Chondrocyte (in vitro differentiated cells): ENCODE measurements at regions not wholly inside any gene's neighbourhood (a gene's known extent, or its start where the extent isn't known, plus 50 kb on each side); places are given as distances from the start of the nearest gene placed in this dataset.

Experiments used
- DNase-seq: peaks from one replicate; pipeline ENCODE4 v3.0.0; 2021; ENCODE audit warnings: mixed read lengths, low spot score
- H3K27ac Mint-ChIP-seq: one replicate; pipeline ENCODE4 v1.8.0; 2021; ENCODE audit warnings: mild to moderate bottlenecking, moderate library complexity, mixed read lengths; ENCODE audit not compliant: unreplicated experiment
- H3K27me3 Mint-ChIP-seq: 2 replicates; pipeline ENCODE4 v1.8.0; 2021; ENCODE audit warnings: low read depth, mixed read lengths
- H3K36me3 Mint-ChIP-seq: 2 replicates; pipeline ENCODE4 v1.8.0; 2021; ENCODE audit warnings: low read depth, mixed read lengths
- H3K4me1 Mint-ChIP-seq: 2 replicates; pipeline ENCODE4 v1.8.0; 2021; ENCODE audit warnings: low read depth, mild to moderate bottlenecking, mixed read lengths
- H3K4me3 Mint-ChIP-seq: one replicate; pipeline ENCODE4 v1.8.0; 2021; ENCODE audit warnings: mild to moderate bottlenecking, moderate library complexity, mixed read lengths; ENCODE audit not compliant: unreplicated experiment
- H3K9me3 Mint-ChIP-seq: 2 replicates; pipeline ENCODE4 v1.8.0; 2021; ENCODE audit warnings: low read depth, mixed read lengths
- CTCF ChIP-seq: fragments of 200-600 bp; sonication (generic); IDR thresholded peaks from 2 replicates; pipeline ENCODE4 v1.5.0; 2021; ENCODE audit warnings: antibody characterized with exemption, mild to moderate bottlenecking, moderate library complexity

GRCh38 chr1:91162613-91163012, 140.8 kb upstream of the ZNF644 start:
- peaks cover 3% of the 10 kb centered on the region for H3K27me3 Mint-ChIP-seq
- no peaks in the 10 kb centered on the region for H3K4me1 Mint-ChIP-seq
- no peaks in the 10 kb centered on the region for H3K9me3 Mint-ChIP-seq
- no peak overlapping the region for H3K4me3 Mint-ChIP-seq
- H3K36me3 Mint-ChIP-seq = no peaks in the 10 kb centered on the region
- H3K27ac Mint-ChIP-seq = no peak overlapping the region
- TF ChIP-seq CTCF = no peak
- no peak for DNase-seq

- H3K27me3 Mint-ChIP-seq = peaks cover 8% of the 10 kb centered on the region
- no peaks in the 10 kb centered on the region for H3K4me1 Mint-ChIP-seq
- no peaks in the 10 kb centered on the region for H3K9me3 Mint-ChIP-seq
- DNase-seq = no peak
- TF ChIP-seq CTCF = no peak
- H3K36me3 Mint-ChIP-seq = no peaks in the 10 kb centered on the region
- H3K27ac Mint-ChIP-seq = no peak overlapping the region
- H3K4me3 Mint-ChIP-seq = no peak overlapping the region
These were observed 139.9 kb upstream of the ZNF644 start for GRCh38 chr1:91161749-91162148.

- no peak overlapping the region for H3K4me3 Mint-ChIP-seq
- DNase-seq = no peak
- no peak overlapping the region for H3K27ac Mint-ChIP-seq
- no peaks in the 10 kb centered on the region for H3K9me3 Mint-ChIP-seq
- H3K36me3 Mint-ChIP-seq = no peaks in the 10 kb centered on the region
- TF ChIP-seq CTCF = no peak
- peaks cover 13% of the 10 kb centered on the region for H3K27me3 Mint-ChIP-seq
- H3K4me1 Mint-ChIP-seq = no peaks in the 10 kb centered on the region
These were observed 139.3 kb upstream of the ZNF644 start for GRCh38 chr1:91161166-91161565.

- no peak for DNase-seq
- no peak overlapping the region for H3K4me3 Mint-ChIP-seq
- no peak overlapping the region for H3K27ac Mint-ChIP-seq
- peaks cover 17% of the 10 kb centered on the region for H3K27me3 Mint-ChIP-seq
- H3K9me3 Mint-ChIP-seq = no peaks in the 10 kb centered on the region
- H3K36me3 Mint-ChIP-seq = no peaks in the 10 kb centered on the region
- H3K4me1 Mint-ChIP-seq = no peaks in the 10 kb centered on the region
- no peak for TF ChIP-seq CTCF
These were observed 138.7 kb upstream of the ZNF644 start for GRCh38 chr1:91160363-91161075.

GRCh38 chr1:91153341-91153740, 131.5 kb upstream of the ZNF644 start:
- Mint-ChIP-seq H3K36me3 (no peaks in the 10 kb centered on the region), H3K27me3 (peaks cover 16% of the 10 kb centered on the region), H3K4me3 (no peak overlapping the region), H3K9me3 (no peaks in the 10 kb centered on the region), H3K4me1 (no peaks in the 10 kb centered on the region), H3K27ac (no peak overlapping the region)
- DNase-seq = no peak
- TF ChIP-seq CTCF = no peak
